ENCODE measurements at regions not wholly inside any gene's neighbourhood (a gene's known extent, or its start where the extent isn't known, plus 50 kb on each side); places are given as distances from the start of the nearest gene placed in this dataset.
"Not testable (repeated sequence)": the region's sequence is repeated elsewhere in the genome, so short reads cannot be mapped to it uniquely, and the experiment has no call there.

GRCh38 chr20:55099251-55099650 lies 623.9 kb downstream of the DOK5 start:
- no peak for DNase-seq (ENCODE audit: low read depth)
- no peak overlapping the region for H3K4me3 ChIP-seq (ENCODE audit: low read length)
- TF ChIP-seq CTCF (IDR thresholded peaks at IDR 0.05; ENCODE audit: insufficient read depth, low read depth, low read length, missing control alignments), result no peak

GRCh38 chr20:55097621-55098020 lies 622.2 kb downstream of the DOK5 start:
- no peak for DNase-seq (ENCODE audit: low read depth)
- TF ChIP-seq CTCF (IDR thresholded peaks at IDR 0.05; ENCODE audit: insufficient read depth, low read depth, low read length, missing control alignments), result no peak
- no peak overlapping the region for H3K4me3 ChIP-seq (ENCODE audit: low read length)

- no peak for DNase-seq (ENCODE audit: low read depth)
- H3K4me3 ChIP-seq (ENCODE audit: low read length), result no peak overlapping the region
- TF ChIP-seq CTCF (IDR thresholded peaks at IDR 0.05; ENCODE audit: insufficient read depth, low read depth, low read length, missing control alignments), result no peak
These were observed 620.5 kb downstream of the DOK5 start for GRCh38 chr20:55095745-55096400.

GRCh38 chr20:55094353-55094861 lies 619.0 kb downstream of the DOK5 start:
- no peak for DNase-seq (ENCODE audit: low read depth)
- no peak overlapping the region for H3K4me3 ChIP-seq (ENCODE audit: low read length)
- no peak for TF ChIP-seq CTCF (IDR thresholded peaks at IDR 0.05; ENCODE audit: insufficient read depth, low read depth, low read length, missing control alignments)

- no peak for DNase-seq (ENCODE audit: low read depth)
- H3K4me3 ChIP-seq (ENCODE audit: low read length), result no peak overlapping the region
- TF ChIP-seq CTCF (IDR thresholded peaks at IDR 0.05; ENCODE audit: insufficient read depth, low read depth, low read length, missing control alignments), result no peak
These were observed 614.9 kb downstream of the DOK5 start for GRCh38 chr20:55090286-55090685.

GRCh38 chr20:55086421-55086820 lies 611.0 kb downstream of the DOK5 start:
- TF ChIP-seq CTCF (IDR thresholded peaks at IDR 0.05; ENCODE audit: insufficient read depth, low read depth, low read length, missing control alignments), result no peak
- DNase-seq (ENCODE audit: low read depth), result no peak
- no peak overlapping the region for H3K4me3 ChIP-seq (ENCODE audit: low read length)

GRCh38 chr20:55079917-55080316 lies 604.5 kb downstream of the DOK5 start:
- TF ChIP-seq CTCF (IDR thresholded peaks at IDR 0.05; ENCODE audit: insufficient read depth, low read depth, low read length, missing control alignments), result no peak
- DNase-seq (ENCODE audit: low read depth), result no peak
- no peak overlapping the region for H3K4me3 ChIP-seq (ENCODE audit: low read length)

- not testable (repeated sequence) for DNase-seq (ENCODE audit: low read depth); H3K4me3 ChIP-seq (ENCODE audit: low read length)
These were observed 599.0 kb downstream of the DOK5 start for GRCh38 chr20:55074266-55074840.
